HG03439 (cell line): ENCODE measurements at regions not wholly inside any gene's neighbourhood (a gene's known extent, or its start where the extent isn't known, plus 50 kb on each side); places are given as distances from the start of the nearest gene placed in this dataset.

ENCODE experiments used
- ATAC-seq: cut with Tn5 transposase; IDR thresholded peaks from one replicate; pipeline ENCODE4 v1.9.1; 2021; ENCODE audit warnings: mild to moderate bottlenecking, moderate library complexity; ENCODE audit not compliant: unreplicated experiment

DNA sequence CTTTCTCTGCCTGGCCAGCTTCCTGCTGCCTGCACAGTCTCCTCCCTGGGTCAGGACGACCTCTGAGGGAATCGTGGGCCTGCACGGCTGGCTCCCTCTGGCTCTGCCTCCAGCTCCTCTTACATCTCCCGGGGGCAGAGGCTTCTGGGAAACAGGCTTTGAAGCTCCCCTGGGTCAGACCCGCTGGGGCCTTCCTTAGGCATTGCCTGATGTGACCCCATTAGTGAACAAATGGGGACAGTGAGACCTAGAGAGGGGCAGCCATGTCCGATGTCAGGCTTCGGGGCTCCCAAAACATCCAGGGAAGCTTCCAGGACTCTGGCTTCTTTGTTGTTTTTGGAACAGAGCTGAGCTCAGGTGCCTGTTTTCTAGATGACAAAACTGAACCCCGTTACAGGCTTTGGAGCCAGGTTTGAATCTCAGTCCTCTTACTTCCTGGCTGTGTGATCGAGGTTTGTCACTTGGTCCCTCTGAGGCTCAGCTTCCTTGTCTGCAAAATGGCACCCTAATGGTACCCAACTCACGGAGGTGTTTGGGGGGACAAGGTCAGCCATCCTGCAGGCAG is 94.3 kb downstream of the CEBPB start:
- no peak for ATAC-seq

DNA sequence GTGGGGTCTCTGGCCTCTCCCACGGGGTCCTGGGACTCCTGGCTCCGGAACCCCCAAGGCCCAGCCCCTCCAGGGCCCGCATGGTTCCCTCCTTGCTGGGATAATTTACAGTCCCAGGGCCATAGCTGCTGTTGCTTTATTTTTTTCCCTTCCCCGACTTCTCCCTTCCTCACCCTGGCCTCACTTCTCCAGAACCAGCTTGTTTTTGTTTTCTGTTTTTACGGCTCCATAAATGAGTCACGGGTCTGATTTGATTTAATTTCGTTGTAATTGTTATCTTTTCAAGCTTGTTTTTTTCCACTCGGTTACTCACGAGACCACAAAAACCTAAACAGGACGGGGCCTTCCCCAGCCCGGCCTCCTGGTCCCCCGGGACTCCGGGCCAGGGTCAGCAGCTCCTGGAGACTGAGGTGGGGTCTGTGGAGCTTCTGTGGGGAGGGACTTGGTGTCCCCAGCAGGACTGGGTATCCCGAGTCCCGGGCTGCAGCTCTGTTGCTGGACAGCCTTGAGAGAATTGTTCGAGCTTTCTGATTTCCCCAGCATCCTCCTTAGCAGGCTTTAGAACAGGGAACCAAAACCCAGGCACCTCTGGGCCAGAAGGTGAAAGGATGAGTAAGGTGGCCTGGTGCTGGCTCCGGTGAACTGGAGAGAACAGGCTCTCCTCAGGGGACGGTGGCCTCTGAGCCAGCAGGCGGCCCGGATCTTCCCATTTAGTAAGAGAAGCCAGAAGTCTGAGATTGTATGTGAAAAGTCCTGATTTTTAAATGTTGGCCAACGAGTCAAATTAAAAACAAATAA is 94.9 kb downstream of the CEBPB start:
- no peak for ATAC-seq

DNA sequence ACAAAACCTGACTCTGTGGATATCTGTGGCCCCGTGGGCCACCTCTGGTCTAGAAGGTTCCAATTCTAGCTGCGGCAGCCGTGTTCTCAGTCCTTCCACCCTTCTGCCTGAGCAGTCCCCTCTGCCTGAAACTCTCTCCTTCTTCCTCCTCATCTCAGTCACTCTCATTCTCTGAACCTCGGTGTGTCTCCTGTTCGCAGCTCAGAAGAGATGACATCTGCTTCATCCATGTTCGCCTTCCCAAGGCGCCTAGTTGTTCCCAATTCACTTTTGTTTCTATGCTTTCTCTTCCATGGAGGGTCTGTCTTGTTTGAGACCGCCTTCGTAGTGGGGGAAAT is 95.5 kb downstream of the CEBPB start:
- ATAC-seq = no peak

DNA sequence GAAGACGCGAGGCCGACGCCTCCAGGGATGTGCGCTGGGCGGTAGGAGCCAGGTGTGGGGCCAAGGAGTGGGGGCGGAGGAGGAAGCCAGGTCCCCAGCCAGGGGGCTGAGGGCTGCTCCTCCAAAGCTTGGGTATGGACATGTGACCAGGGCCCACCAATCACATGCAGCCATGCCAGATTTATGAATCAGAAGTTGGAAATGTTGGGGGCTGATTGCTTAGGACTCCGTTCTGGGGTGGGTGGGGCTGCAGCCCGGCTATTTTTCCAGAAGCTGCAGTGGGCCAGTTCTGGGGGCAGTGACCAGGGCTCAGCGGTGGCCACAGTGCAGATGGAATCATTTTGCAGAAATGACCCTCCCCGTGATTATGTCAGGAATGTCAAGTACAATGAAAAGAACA is 96.0 kb downstream of the CEBPB start:
- no peak for ATAC-seq

DNA sequence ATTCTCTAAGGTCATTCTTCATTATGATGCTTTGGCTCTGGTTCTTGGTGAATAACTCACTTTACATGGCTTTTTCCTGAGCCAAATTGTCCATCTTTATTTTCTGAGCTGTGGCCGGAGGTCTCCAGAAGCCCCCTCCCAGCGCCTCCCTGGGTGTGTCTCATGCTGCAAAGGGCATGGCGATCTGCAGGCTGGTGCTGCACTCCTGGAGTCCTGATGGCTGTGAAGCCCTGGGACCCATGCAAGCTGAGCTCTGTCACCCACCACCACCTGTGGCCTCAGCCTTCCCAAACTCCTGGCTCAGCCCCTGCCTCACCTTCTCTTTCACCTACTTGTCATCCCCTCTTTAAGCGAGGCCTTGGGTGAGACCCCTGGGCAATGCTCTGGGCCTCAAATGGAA is 96.9 kb downstream of the CEBPB start:
- ATAC-seq = no peak

DNA sequence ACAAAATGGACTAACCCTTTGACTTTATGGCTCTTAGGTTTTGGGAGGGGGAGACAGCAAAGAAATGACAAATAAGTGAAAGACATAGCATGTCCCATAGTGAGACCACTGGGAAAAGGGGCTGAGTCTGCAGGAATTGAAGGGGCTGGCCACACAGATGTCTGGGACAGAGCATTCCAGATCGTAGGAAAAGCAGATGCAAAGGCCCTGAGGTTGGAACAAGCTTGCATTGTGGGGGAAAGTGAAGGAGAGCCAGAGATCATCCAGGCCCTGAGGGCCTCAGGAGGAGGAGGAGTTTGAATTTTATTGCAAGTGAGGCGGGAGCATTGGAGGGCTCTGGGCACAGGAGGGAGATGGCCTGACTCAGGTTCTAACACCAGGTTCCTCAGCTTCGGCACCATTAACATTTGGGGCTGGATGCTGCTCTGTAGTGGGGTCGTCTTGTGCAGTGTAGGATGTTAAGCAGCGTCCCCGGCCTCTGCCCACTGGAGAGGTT is 97.5 kb downstream of the CEBPB start:
- no peak for ATAC-seq

DNA sequence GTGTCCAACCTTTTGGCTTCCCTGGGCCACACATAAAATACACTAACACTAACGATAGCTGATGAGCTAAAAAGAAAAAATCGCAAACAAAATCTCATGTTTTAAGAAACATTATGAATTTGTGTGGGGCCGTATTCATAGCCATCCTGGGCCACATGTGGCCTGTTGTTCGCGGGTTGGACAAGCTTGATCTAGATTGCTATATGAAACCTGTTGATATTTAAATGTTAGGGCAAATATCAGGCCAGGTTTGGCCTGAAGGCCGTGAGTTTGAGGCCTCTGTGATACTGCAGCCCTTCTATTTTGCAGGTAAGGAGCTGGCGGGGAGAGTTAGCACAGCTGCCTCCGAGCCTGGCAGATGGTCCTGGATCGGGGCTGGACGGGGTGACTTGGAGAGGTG is 99.0 kb downstream of the CEBPB start:
- ATAC-seq = no peak

DNA sequence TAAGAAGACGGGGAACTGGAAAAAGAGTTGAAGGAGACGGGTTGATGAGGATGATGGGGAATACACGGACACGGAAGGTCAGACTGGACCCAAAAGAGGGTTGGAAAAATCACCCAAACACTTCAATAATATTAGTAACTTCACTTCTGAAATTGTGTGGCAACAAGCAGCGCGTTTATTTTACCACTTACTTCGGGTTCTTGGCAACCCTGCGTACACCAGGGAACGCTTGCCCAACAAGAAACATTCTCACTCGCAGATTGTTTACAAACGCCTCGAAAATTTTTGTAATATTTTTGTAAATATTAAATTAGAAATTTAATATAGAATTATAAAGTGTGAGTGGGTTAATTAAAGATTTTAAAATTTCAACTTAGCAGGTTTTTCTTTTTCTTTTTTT is 99.5 kb downstream of the CEBPB start:
- ATAC-seq = no peak

DNA sequence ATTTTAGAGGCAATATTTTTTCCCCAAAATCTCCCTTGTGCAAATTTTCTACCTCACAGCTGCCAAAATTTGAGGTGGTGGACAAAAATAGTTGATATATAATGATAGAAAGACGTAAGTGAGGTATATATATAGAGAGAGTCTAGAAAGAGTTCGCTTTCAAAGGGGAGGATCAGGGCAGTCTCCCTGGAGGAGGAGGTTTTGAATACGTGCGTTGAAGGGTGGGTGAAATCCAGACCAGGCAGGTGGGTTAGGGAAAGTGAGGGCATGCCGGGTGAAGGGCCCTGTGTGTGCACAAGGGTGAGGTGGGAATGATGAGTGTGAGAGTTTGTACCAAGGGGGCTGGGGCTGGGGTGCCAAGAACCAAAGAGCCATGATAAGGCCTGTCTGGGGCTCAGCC is 100.2 kb downstream of the CEBPB start:
- no peak for ATAC-seq

DNA sequence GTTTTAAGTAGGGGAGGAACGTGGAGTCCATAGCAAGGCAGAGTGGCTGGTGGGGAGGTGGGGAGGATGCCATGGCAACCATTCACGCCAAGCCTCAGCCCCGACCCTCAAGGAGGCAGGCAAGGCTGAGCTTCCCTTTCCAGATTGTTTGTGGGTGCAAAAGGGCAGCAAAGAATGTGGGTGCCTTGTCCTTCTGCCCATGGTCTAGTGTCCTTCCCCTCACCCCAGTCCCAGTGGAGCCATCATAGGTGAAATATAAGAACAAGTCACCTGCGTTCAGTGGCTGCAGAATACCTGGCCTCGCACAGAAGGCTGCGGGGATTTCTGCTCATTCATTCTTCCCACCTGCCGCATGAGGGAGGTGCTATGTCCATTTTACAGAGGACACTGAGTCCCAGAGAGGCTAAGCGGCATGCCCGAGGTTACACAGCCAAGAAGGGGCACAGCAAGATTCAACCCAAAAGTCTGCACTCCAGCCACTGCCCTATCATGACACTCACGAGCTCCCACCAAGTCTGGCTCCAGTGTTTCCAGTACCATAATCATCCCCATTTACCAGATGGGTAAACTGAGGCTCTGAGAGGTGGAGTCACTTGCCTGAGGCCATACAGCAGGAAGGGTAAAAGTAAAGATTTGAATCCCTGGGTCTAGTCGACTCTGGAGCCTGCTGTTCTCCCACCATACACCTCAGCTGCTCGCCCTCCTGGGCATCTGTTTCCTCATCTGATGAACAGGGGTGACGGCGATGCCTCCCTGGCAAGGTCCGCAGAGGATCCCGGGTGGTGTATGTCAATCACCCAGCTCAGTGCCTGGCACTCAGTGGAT is 100.8 kb downstream of the CEBPB start:
- ATAC-seq = no peak

DNA sequence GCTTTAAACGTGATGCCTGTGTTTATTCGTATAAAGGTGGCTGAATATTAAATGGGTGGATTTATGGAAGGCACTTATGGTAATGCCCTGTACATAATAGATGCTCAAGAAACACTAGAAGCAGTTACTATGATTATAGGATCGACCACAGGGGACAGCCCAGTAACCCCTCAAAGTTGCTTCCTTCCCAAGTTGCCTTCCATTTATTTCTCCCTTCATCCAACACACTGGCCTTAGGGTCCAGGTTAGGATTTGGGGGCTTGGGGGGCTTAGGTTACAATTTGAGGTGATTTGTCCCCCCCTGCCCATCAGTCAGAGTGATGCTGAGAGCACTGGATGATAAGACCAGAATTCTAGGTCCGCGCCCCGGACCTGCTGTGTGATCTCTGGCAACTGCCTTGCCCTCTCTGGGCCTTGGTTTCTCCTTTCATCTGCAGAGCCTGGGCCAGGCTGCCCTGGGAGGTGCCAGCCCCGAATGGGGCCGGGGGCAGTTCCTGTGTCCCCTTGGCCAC is 101.5 kb downstream of the CEBPB start:
- ATAC-seq = no peak

DNA sequence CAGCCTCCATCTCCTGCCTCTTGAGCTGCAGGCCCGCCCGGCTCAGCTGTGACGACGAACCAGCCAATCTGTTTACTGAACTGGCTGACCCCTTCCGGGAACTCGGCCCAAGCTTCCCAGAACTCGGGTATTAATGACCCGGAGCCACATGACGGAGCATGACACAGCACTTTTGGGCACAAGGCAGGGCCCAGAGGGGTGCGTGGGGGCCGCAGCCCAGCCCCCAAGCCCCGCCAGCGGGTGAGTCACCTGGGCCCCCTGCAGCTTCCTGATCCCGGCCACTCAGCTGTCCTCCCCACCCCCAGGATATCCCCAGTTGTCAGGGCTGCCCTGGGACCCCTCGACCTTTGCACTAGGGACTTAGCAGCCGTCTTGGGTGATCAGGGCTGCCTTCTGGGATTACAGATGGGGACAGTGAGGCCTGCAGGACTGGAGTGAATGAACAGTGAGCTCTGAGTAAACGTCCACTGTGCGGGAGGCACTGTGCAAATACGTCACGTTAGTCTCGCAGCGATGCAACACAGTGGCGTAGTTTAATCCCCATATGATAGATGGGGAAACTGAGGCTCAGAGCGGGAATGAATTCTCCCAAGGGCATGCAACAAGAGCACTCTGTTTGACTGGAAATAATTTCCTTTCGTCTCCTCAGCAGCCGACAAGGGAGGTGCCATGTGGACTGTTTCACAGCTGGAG is 102.1 kb downstream of the CEBPB start:
- no peak for ATAC-seq

DNA sequence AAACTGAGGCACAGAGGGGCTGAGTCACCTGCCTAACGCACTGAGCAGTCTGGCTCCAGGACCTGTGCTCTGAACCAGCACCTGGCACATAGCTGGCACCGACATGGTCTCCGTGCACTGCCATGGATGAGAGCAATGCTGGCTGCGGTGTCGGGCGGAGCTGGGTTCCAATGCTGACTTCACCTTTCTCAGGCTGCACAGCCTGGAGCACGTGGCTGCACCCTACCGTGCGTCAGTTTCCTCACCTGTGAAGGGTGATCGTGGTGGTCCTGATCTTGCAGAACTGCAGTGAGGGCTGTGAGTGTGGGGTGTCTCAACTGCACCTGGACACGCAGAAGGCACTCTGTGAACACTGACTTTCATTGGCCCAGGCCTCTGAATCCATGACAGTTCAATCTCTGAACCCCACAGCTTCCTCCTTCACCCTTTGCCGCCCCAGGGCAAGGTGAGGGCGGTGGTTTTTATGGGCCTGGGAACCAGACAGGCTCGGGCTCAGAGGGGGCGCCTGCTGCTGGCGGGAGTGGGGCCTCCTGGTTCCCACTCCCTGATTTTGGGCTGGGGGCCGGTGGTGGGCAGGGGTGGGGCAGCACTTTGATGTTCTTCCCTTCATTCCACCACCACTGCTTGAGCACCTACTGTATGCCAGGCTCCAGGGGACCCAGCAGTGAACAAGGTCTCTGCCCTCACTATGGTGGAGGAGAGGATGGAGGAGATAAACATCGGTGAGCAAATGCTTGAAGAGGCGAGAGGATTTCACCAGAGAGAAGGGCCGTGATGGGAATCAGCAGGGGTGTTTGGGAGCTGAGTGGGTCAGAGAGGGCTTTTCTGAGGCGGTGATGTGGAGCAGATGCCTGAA is 102.9 kb downstream of the CEBPB start:
- ATAC-seq = no peak

DNA sequence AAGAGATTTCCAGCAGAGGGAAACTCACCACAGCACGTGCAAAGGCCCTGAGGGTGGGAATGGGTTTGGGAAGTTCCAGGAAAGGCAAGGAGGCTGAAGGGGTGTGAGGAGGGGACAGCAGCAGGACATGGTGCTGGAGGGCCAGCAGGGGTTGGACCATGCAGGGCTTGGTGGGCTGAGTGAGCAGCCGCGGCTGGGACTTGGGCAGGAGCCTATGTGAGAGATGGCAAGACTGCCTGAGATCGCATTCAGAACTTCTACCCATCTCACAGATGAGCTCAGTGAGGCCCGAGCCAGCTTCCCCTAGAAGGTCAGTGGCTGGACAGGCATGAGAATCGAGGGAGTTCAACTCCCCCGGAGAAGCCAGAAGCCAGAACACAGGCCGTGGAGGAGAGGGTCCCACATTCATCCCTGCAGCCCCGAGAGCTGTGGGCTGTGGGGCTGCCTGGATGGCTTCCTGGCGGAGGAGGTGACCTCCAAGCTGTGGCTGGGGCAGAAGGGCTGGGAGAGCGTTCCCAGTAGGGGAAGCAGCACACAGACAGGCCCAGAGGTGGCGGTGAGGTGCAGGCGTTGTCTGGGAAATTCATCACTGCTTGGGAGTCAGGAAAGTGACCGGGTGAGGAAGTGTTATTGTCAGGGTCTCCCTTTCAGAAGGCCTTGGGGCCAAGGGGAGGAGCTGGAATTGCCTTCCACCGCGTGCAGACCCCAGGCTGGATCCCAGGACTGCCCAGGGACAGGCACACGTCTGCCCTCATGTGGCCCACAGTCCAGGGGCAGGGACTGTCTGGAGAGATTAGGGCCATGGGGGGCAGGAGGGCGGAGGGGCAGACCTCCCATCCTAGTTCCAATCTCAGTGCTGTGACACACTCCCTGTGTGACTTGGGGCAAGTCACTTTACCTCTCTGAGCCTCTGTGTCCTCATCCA is 103.8 kb downstream of the CEBPB start:
- no peak for ATAC-seq

DNA sequence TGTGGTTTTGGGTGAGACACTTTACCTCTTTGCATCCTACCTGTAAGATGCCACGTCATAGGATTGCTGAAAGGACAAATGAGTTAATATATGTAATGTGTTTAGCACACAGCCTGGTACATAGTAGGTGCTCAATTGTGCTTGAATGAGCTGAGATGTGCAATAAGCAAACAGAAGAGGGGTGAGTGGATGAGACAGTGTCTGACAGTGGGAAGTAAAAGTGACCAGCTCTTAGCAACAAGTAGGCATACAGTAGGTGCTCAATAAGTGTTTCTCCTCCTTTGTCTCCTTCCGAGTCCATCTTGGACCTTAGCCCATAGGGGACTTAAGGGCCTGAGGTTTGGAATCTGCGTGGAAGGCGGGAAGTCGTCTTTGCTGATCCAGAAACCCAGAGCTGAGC is 104.7 kb downstream of the CEBPB start:
- no peak for ATAC-seq

DNA sequence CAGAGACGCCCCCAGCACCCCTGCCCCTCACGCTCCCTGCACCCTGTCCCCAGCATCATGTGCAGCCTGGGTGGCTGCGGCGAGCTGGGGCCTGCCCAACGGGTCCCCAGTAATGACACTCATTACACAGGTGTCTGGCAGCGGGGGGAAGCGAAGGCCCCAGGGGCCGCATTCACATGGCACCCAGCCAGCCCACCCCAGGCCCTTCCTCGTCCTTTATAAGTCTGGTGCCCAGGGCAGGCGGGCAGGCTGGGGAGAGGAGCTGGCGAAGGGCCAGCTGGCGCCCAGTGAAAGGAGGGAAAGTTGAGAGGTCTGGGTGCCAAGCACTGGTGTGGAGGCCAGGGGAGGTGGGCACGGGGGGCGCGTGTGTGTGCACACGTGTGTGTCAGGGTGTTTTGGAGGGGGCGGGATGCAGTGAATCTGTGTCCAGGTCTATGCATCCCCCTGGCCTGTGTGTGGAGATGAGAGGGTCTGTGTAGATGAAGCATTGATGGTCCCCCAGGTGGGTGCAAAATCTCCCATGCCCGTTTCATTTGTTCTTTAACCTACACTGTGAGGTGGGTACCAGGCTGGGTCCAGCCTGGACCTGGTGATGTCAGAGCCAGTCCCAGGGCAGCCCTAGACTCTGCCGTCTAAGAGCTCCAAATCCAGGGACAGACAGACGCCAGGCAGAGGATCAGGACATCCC is 105.3 kb downstream of the CEBPB start:
- no peak for ATAC-seq

DNA sequence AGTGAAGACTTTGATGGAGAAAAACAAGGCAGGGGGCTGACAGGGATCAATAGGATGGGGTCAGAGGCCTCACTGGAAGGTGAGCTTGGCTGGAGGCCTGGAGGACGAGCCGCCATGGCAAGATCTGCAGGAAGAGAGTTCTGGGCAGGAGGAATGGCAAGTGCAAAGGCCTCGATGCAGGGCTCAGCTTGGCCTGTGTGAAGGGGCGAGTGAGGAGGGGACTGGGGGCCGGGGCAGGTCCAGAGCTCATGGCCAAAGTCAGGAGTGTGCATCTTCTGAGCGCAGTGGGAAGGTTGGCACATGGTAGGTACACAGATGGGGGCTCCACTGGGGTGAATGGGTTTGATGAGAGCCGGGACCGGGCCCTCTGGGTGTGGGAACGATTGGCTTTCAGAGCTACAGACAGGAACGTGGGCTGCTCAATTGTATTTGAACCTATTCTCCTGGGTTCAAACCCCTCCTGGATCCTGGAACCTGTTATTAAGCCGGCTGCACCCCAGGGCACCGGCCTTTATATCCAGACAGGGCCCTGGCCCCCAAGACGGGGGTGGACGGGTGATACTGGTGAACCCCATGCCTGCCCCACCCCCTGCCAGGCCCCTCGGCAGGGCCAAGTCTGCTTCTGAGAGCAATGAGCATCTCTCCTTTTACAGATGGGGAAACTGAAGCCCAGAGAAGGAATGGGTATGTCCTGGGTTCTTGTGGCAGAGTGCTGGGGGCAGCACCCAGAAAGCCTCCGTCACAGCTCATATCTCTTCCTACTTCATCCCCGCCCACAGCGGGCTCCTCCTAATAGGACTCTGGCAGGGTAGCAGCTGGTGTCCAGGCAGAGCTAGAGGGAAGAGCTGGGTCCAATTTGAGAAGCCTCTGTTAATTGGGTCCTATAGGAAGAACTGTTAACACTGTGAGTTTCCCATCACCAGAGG is 106.1 kb downstream of the CEBPB start:
- no peak for ATAC-seq
